NCI-H146 (cell line): ENCODE measurements at regions not wholly inside any gene's neighbourhood (a gene's known extent, or its start where the extent isn't known, plus 50 kb on each side); places are given as distances from the start of the nearest gene placed in this dataset.

Experiments
- DNase-seq: peaks from one replicate; lab custom pipeline; 2025; lab: John Stamatoyannopoulos, UW

GRCh38 chr5:57334475-57334874 lies 148.1 kb downstream of the ACTBL2 start:
- no peak for DNase-seq

GRCh38 chr5:57332361-57332760 lies 150.2 kb downstream of the ACTBL2 start:
- no peak for DNase-seq

- no peak for DNase-seq
Observed at GRCh38 chr5:57327561-57328367, 153.9 kb downstream of the GPBP1 start.

GRCh38 chr5:57325678-57326397 lies 152.0 kb downstream of the GPBP1 start:
- DNase-seq, result no peak

- DNase-seq, result no peak
Observed at GRCh38 chr5:57324861-57325260, 151.0 kb downstream of the GPBP1 start.

GRCh38 chr5:57324181-57324580 lies 150.3 kb downstream of the GPBP1 start:
- DNase-seq, result no peak

GRCh38 chr5:57320582-57320981 lies 146.7 kb downstream of the GPBP1 start:
- DNase-seq, result no peak

GRCh38 chr5:57319628-57320027 lies 145.8 kb downstream of the GPBP1 start:
- DNase-seq, result no peak

GRCh38 chr5:57318251-57318650 lies 144.4 kb downstream of the GPBP1 start:
- DNase-seq, result no peak

GRCh38 chr5:57317341-57317740 lies 143.5 kb downstream of the GPBP1 start:
- no peak for DNase-seq

- DNase-seq, result no peak
Observed at GRCh38 chr5:57316798-57317327, 143.0 kb downstream of the GPBP1 start.

- no peak for DNase-seq
Observed at GRCh38 chr5:57315941-57316340, 142.1 kb downstream of the GPBP1 start.
